ENCODE measurements at regions not wholly inside any gene's neighbourhood (a gene's known extent, or its start where the extent isn't known, plus 50 kb on each side); places are given as distances from the start of the nearest gene placed in this dataset.

GRCh38 chr18:71403501-71403900 is 1114.7 kb downstream of the SOCS6 start:
- Histone ChIP-seq H3K4me3 (ENCODE audit: low read length) (no peak overlapping the region), H3K9me2 (replicated peaks; ENCODE audit: insufficient read depth, low read length) (no peaks in the 10 kb centered on the region), H3K36me3 (replicated peaks; ENCODE audit: insufficient read depth, low read length) (no peaks in the 10 kb centered on the region), H3K4me1 (ENCODE audit: low read length) (no peaks in the 10 kb centered on the region), H3K27ac (ENCODE audit: low read length) (no peak overlapping the region), H3K4me2 (ENCODE audit: low read depth, low read length) (no peak overlapping the region), H3K27me3 (replicated peaks; ENCODE audit: insufficient read depth, low read length) (no peaks in the 10 kb centered on the region), H3F3A (ENCODE audit: insufficient read depth, low read length) (no peaks in the 10 kb centered on the region), H2AFZ (ENCODE audit: low read length) (no peak overlapping the region), H3K79me2 (ENCODE audit: low read length) (no peaks in the 10 kb centered on the region), H4K20me1 (ENCODE audit: insufficient read depth, low read length) (no peaks in the 10 kb centered on the region), H3K9me3 (replicated peaks; ENCODE audit: insufficient read depth, low read length) (no peaks in the 10 kb centered on the region), H3K9ac (ENCODE audit: low read length) (no peak overlapping the region)
- no peak for DNase-seq
- TF ChIP-seq CTCF (IDR thresholded peaks at IDR 0.05; ENCODE audit: low read length) (no peak), EZH2phosphoT487 (IDR thresholded peaks at IDR 0.05; ENCODE audit: low read length) (no peak), EZH2 (optimal IDR thresholded peaks at IDR 0.05; ENCODE audit: low read depth, low read length) (no peak)

GRCh38 chr18:71398531-71398930 is 1109.7 kb downstream of the SOCS6 start:
- DNase-seq = no peak
- Histone ChIP-seq H3K36me3 (replicated peaks; ENCODE audit: insufficient read depth, low read length) (no peaks in the 10 kb centered on the region), H2AFZ (ENCODE audit: low read length) (no peak overlapping the region), H3K9me2 (replicated peaks; ENCODE audit: insufficient read depth, low read length) (no peaks in the 10 kb centered on the region), H3F3A (ENCODE audit: insufficient read depth, low read length) (no peaks in the 10 kb centered on the region), H3K4me3 (ENCODE audit: low read length) (no peak overlapping the region), H3K9me3 (replicated peaks; ENCODE audit: insufficient read depth, low read length) (no peaks in the 10 kb centered on the region), H3K27me3 (replicated peaks; ENCODE audit: insufficient read depth, low read length) (no peaks in the 10 kb centered on the region), H3K4me2 (ENCODE audit: low read depth, low read length) (no peak overlapping the region), H3K27ac (ENCODE audit: low read length) (no peak overlapping the region), H3K4me1 (ENCODE audit: low read length) (no peaks in the 10 kb centered on the region), H4K20me1 (ENCODE audit: insufficient read depth, low read length) (no peaks in the 10 kb centered on the region), H3K9ac (ENCODE audit: low read length) (no peak overlapping the region), H3K79me2 (ENCODE audit: low read length) (no peaks in the 10 kb centered on the region)
- no peak for TF ChIP-seq EZH2phosphoT487 (IDR thresholded peaks at IDR 0.05; ENCODE audit: low read length)
- no peak for TF ChIP-seq EZH2 (optimal IDR thresholded peaks at IDR 0.05; ENCODE audit: low read depth, low read length)
- no peak for TF ChIP-seq CTCF (IDR thresholded peaks at IDR 0.05; ENCODE audit: low read length)

- Histone ChIP-seq H3K4me2 (ENCODE audit: low read depth, low read length) (no peak overlapping the region), H3F3A (ENCODE audit: insufficient read depth, low read length) (no peaks in the 10 kb centered on the region), H2AFZ (ENCODE audit: low read length) (no peak overlapping the region), H3K79me2 (ENCODE audit: low read length) (no peaks in the 10 kb centered on the region), H3K9me2 (replicated peaks; ENCODE audit: insufficient read depth, low read length) (no peaks in the 10 kb centered on the region), H4K20me1 (ENCODE audit: insufficient read depth, low read length) (no peaks in the 10 kb centered on the region), H3K27ac (ENCODE audit: low read length) (no peak overlapping the region), H3K9me3 (replicated peaks; ENCODE audit: insufficient read depth, low read length) (no peaks in the 10 kb centered on the region), H3K27me3 (replicated peaks; ENCODE audit: insufficient read depth, low read length) (no peaks in the 10 kb centered on the region), H3K4me1 (ENCODE audit: low read length) (no peaks in the 10 kb centered on the region), H3K36me3 (replicated peaks; ENCODE audit: insufficient read depth, low read length) (no peaks in the 10 kb centered on the region), H3K9ac (ENCODE audit: low read length) (no peak overlapping the region), H3K4me3 (ENCODE audit: low read length) (no peak overlapping the region)
- DNase-seq = no peak
- TF ChIP-seq EZH2phosphoT487 (IDR thresholded peaks at IDR 0.05; ENCODE audit: low read length) (no peak), CTCF (IDR thresholded peaks at IDR 0.05; ENCODE audit: low read length) (no peak), EZH2 (optimal IDR thresholded peaks at IDR 0.05; ENCODE audit: low read depth, low read length) (no peak)
Measured at GRCh38 chr18:71388148-71388547, 1099.3 kb downstream of the SOCS6 start.
